ENCODE measurements at regions not wholly inside any gene's neighbourhood (a gene's known extent, or its start where the extent isn't known, plus 50 kb on each side); places are given as distances from the start of the nearest gene placed in this dataset.

DNA sequence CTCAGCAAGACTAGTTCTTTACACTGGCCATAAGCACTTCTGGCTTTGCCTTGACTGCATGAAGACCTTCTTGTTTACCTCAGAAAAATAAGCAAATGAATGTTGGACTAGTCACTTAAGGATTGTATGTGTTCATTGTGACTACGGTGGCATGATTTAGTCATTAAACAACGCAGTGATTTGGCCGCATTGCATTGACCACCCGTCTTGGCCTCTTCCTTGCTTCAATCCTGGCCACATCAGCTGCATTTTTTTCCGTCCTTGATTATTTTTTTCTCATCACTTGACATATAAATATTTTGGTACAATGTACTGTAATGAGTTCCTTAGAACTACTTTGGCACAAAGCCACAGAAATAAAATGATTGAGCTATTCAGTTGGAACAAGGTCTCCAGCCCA is 656.2 kb downstream of the RAB28 start:
- ATAC-seq (ENCODE audit: insufficient number of reproducible peaks, low FRiP score, low read depth) (no peak), DNase-seq (ENCODE audit: low spot score) (no peak)

GRCh38 chr4:12791536-12791935 is 692.6 kb downstream of the RAB28 start:
- Histone ChIP-seq H3K27ac (no peak overlapping the region), H3K9me3 (no peaks in the 10 kb centered on the region), H3K27me3 (replicated peaks; ENCODE audit: insufficient read depth) (no peaks in the 10 kb centered on the region), H3K36me3 (no peaks in the 10 kb centered on the region), H3K4me3 (no peak overlapping the region), H3K4me1 (ENCODE audit: control insufficient read depth in 1 of 2, low read depth in 2 of 2) (no peaks in the 10 kb centered on the region)
- TF ChIP-seq, protein P1, sequence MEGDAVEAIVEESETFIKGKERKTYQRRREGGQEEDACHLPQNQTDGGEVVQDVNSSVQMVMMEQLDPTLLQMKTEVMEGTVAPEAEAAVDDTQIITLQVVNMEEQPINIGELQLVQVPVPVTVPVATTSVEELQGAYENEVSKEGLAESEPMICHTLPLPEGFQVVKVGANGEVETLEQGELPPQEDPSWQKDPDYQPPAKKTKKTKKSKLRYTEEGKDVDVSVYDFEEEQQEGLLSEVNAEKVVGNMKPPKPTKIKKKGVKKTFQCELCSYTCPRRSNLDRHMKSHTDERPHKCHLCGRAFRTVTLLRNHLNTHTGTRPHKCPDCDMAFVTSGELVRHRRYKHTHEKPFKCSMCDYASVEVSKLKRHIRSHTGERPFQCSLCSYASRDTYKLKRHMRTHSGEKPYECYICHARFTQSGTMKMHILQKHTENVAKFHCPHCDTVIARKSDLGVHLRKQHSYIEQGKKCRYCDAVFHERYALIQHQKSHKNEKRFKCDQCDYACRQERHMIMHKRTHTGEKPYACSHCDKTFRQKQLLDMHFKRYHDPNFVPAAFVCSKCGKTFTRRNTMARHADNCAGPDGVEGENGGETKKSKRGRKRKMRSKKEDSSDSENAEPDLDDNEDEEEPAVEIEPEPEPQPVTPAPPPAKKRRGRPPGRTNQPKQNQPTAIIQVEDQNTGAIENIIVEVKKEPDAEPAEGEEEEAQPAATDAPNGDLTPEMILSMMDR (IDR thresholded peaks at IDR 0.05): no peak
- DNase-seq (ENCODE audit: low spot score) (no peak), ATAC-seq (ENCODE audit: insufficient number of reproducible peaks, low FRiP score, low read depth) (no peak)

More for the DNA sequence above, 656.2 kb downstream of the RAB28 start:
- Histone ChIP-seq H3K27me3 (replicated peaks; ENCODE audit: insufficient read depth) (no peaks in the 10 kb centered on the region), H3K27ac (no peak overlapping the region), H3K9me3 (no peaks in the 10 kb centered on the region), H3K4me3 (no peak overlapping the region), H3K4me1 (ENCODE audit: control insufficient read depth in 1 of 2, low read depth in 2 of 2) (no peaks in the 10 kb centered on the region), H3K36me3 (no peaks in the 10 kb centered on the region)
- TF ChIP-seq, protein P1 (IDR thresholded peaks at IDR 0.05): no peak

GRCh38 chr4:12787261-12787660 is 696.9 kb downstream of the RAB28 start:
- H3K4me1 ChIP-seq (ENCODE audit: control insufficient read depth in 1 of 2, low read depth in 2 of 2): no peaks in the 10 kb centered on the region
- no peak overlapping the region for H3K4me3 ChIP-seq
- DNase-seq (ENCODE audit: low spot score) (no peak), ATAC-seq (ENCODE audit: insufficient number of reproducible peaks, low FRiP score, low read depth) (no peak)
- TF ChIP-seq, protein P1 (IDR thresholded peaks at IDR 0.05): no peak
- no peaks in the 10 kb centered on the region for H3K9me3 ChIP-seq
- no peaks in the 10 kb centered on the region for H3K27me3 ChIP-seq (replicated peaks; ENCODE audit: insufficient read depth)
- no peaks in the 10 kb centered on the region for H3K36me3 ChIP-seq
- no peak overlapping the region for H3K27ac ChIP-seq

DNA sequence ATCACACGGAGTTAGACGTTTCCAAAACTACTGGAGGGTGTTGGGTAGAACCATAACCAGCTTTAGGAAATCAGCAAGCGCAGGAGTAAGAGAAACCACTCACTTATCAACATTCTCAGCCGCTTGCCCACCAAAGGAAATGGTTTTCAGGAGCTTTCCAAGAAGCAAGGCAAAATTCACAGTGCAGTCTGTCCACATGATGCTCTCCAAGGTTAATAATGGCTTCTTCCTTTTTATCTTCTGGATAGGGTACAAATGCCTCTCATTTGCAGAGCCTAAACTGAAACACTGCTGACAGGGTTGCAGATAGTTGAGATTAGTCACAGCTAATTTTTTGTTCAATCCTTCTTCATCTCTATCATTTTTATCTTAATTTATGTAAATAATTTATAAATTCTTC is 705.4 kb downstream of the RAB28 start:
- DNase-seq (ENCODE audit: low spot score): no peak
- no peak overlapping the region for H3K4me3 ChIP-seq
- H3K4me1 ChIP-seq (ENCODE audit: control insufficient read depth in 1 of 2, low read depth in 2 of 2): no peaks in the 10 kb centered on the region
- no peaks in the 10 kb centered on the region for H3K36me3 ChIP-seq
- no peak overlapping the region for H3K27ac ChIP-seq
- no peaks in the 10 kb centered on the region for H3K9me3 ChIP-seq
- no peak for ATAC-seq (ENCODE audit: insufficient number of reproducible peaks, low FRiP score, low read depth)
- TF ChIP-seq, protein P1 (IDR thresholded peaks at IDR 0.05): no peak
- H3K27me3 ChIP-seq (replicated peaks; ENCODE audit: insufficient read depth): no peaks in the 10 kb centered on the region

DNA sequence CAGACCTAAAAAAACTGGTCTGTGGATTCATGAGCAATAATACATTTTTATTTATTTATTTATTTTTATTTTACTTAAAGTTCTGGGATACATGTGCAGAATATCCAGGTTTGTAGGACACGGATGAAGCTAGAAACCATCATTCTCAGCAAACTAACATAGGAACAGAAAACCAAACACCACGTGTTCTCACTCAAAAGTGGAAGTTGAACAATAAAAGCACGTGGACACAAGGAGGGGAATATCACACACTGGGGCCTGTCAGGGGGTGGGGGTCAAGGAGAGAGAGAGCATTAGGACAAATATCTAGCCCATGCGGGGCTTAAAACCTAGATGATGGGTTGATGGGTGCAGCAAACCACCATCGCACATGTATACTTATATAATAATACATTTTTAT is 705.9 kb downstream of the RAB28 start:
- no peaks in the 10 kb centered on the region for H3K27me3 ChIP-seq (replicated peaks; ENCODE audit: insufficient read depth)
- no peaks in the 10 kb centered on the region for H3K9me3 ChIP-seq
- ATAC-seq (ENCODE audit: insufficient number of reproducible peaks, low FRiP score, low read depth) (no peak), DNase-seq (ENCODE audit: low spot score) (no peak)
- no peak overlapping the region for H3K27ac ChIP-seq
- H3K4me1 ChIP-seq (ENCODE audit: control insufficient read depth in 1 of 2, low read depth in 2 of 2): no peaks in the 10 kb centered on the region
- H3K4me3 ChIP-seq: no peak overlapping the region
- TF ChIP-seq, protein P1 (IDR thresholded peaks at IDR 0.05): no peak
- H3K36me3 ChIP-seq: no peaks in the 10 kb centered on the region
